Activated T-cell treated with anti-CD3 and anti-CD28 coated beads, Interleukin-2, amount 50 U/mL, for 72 hours (primary cell): ENCODE measurements at regions not wholly inside any gene's neighbourhood (a gene's known extent, or its start where the extent isn't known, plus 50 kb on each side); places are given as distances from the start of the nearest gene placed in this dataset.

Experiments
- ATAC-seq, 2 donors: fragments of 150-1000 bp; cut with Tn5 transposase; replicated peaks in 1 of 2; 2 replicates each; pipeline ENCODE4 v1.10.0; 2021; ENCODE audit warnings: moderate library complexity in 2 of 2, mild to moderate bottlenecking in 1 of 2
- DNase-seq, 2 donors: peaks; one replicate each; pipeline ENCODE4 v3.0.0; 2021 to 2022; ENCODE audit warnings: mixed read lengths in 1 of 2
- H3K27ac Mint-ChIP-seq: one replicate; pipeline ENCODE4 v1.8.0; 2022; ENCODE audit warnings: mild to moderate bottlenecking, moderate library complexity, mixed read lengths
- H3K27me3 Mint-ChIP-seq: one replicate; pipeline ENCODE4 v1.8.0; 2022; ENCODE audit warnings: low read depth, mixed read lengths
- H3K36me3 Mint-ChIP-seq, 2 donors: one replicate each; pipeline ENCODE4 v1.8.0; 2022; ENCODE audit warnings: mixed read lengths in 2 of 2, mild to moderate bottlenecking in 1 of 2; ENCODE audit not compliant: insufficient read depth in 2 of 2
- H3K4me1 Mint-ChIP-seq: one replicate; pipeline ENCODE4 v1.8.0; 2022; ENCODE audit warnings: low read depth, mixed read lengths
- H3K4me3 Mint-ChIP-seq, 2 donors: one replicate each; pipeline ENCODE4 v1.8.0; 2022; ENCODE audit warnings: mild to moderate bottlenecking in 2 of 2, mixed read lengths in 2 of 2, moderate library complexity in 2 of 2
- H3K9me3 Mint-ChIP-seq, 2 donors: one replicate each; pipeline ENCODE4 v1.8.0; 2022; ENCODE audit warnings: mixed read lengths in 2 of 2

DNA sequence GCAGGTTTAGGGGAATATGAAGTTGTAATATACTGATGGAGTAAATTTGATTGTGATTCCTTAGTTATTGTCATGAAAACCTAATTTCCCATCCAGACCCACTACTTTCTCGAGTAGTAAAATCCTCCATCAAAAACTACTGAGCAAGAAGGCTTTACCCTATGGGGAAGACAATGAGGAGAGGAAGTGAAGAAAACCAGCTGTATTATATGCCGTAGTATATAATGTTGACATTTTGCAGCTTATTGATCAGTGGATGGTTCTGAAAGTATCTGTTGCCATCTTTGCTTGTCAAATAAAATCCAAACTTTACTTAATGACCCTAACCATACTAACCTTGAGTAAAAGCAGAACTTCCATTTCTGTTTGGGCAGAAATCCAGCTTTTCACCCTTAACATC lies 292.8 kb upstream of the RAG2 start:
- Mint-ChIP-seq H3K4me1 (no peaks in the 10 kb centered on the region), H3K36me3 (no peaks in the 10 kb centered on the region)

DNA sequence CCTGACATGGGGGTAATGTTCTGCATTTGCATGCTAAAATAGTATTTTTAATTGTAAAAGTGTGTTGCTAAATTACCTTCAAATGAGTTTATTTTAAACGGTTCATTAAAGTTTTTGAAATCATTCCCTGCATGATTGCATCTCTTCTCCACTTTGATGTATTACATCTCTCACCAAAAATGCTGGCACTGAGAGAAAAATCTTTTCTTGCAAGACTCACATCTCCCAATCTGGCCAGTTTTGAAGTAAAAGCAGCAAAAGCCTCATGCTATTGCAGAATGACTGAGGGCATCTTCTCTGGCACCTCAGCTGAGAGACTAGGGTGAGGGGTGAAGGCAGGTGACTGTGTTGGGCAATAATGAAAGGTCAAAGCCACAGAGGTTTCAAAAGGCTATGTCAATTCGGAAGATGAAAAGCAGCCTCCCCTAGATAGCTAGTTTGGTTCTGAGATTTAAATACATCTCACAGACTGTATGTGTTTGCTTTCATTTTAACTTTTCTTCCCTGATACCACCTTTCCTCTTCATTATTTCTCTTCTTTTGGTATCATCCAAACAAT lies 292.2 kb upstream of the RAG2 start:
- DNase-seq (no peak), ATAC-seq (no peak)
- no peaks in the 10 kb centered on the region for H3K4me1 Mint-ChIP-seq
- no peaks in the 10 kb centered on the region for H3K36me3 Mint-ChIP-seq
- no peaks in the 10 kb centered on the region for H3K9me3 Mint-ChIP-seq
- no peaks in the 10 kb centered on the region for H3K27me3 Mint-ChIP-seq
- no peak overlapping the region for H3K27ac Mint-ChIP-seq
- H3K4me3 Mint-ChIP-seq, result no peak overlapping the region

More for the DNA sequence above, 292.8 kb upstream of the RAG2 start:
- Mint-ChIP-seq H3K9me3 (peaks cover 0 to 1% of the 10 kb centered on the region in 2 donors), H3K27me3 (no peaks in the 10 kb centered on the region), H3K4me3 (no peak overlapping the region), H3K27ac (no peak overlapping the region)
- ATAC-seq (no peak), DNase-seq (no peak)

GRCh38 chr11:36885154-36885553 lies 287.1 kb upstream of the RAG2 start:
- no peak overlapping the region for H3K27ac Mint-ChIP-seq
- no peaks in the 10 kb centered on the region for H3K36me3 Mint-ChIP-seq
- ATAC-seq (no peak), DNase-seq (no peak)
- H3K9me3 Mint-ChIP-seq, result peaks cover 0 to 2% of the 10 kb centered on the region in 2 donors
- H3K4me3 Mint-ChIP-seq, result no peak overlapping the region
- H3K4me1 Mint-ChIP-seq, result no peaks in the 10 kb centered on the region
- H3K27me3 Mint-ChIP-seq, result no peaks in the 10 kb centered on the region

GRCh38 chr11:36878737-36879136 lies 280.7 kb upstream of the RAG2 start:
- Mint-ChIP-seq H3K4me3 (no peak overlapping the region), H3K9me3 (peaks cover 2% of the 10 kb centered on the region in 2 donors), H3K27ac (no peak overlapping the region), H3K4me1 (no peaks in the 10 kb centered on the region), H3K27me3 (no peaks in the 10 kb centered on the region), H3K36me3 (no peaks in the 10 kb centered on the region)
- DNase-seq (no peak), ATAC-seq (no peak)

DNA sequence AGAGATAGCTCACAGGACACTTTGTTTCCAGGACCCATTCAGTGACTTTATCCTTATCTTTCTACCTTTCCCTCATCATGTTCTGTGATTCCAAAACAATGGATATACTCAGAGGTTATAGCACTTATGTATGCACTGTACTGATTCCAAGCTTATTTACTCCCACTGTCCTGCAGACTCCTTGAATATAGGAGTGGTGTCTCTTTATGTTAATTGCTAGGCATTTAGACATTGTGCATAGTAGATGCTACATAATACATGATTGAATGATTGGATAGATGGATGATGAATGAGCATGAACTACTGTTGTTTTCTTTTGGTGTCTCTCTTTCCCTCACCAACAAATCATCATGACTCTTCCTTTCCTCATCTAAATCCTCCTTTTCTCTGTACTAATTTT lies 279.1 kb upstream of the RAG2 start:
- Mint-ChIP-seq H3K4me3 (no peak overlapping the region), H3K27ac (no peak overlapping the region), H3K9me3 (peaks cover 0 to 2% of the 10 kb centered on the region in 2 donors), H3K27me3 (no peaks in the 10 kb centered on the region), H3K36me3 (no peaks in the 10 kb centered on the region), H3K4me1 (no peaks in the 10 kb centered on the region)
- DNase-seq (no peak), ATAC-seq (no peak)

DNA sequence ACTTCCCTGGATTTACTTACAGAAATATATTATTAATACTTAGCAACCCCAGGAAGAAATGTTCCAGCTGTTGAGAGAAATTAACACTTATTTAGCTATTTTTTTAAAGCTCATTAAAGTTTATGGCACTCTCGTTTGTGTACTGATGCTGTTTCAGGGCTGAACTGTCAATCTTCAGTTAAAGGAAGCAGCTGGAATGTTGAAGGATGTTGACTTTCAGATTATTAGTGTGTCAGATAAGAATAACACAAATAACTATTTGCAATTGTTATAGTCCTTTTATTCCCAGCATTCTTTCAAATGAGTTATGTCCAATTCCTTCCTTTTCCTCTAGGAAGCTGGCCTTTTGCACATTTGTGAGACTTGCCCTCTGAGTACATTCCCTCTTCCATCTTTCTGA lies 278.2 kb upstream of the RAG2 start:
- no peaks in the 10 kb centered on the region for H3K4me1 Mint-ChIP-seq
- ATAC-seq (no peak), DNase-seq (no peak)
- peaks cover 0 to 2% of the 10 kb centered on the region in 2 donors for H3K9me3 Mint-ChIP-seq
- H3K27me3 Mint-ChIP-seq, result no peaks in the 10 kb centered on the region
- no peak overlapping the region for H3K4me3 Mint-ChIP-seq
- H3K36me3 Mint-ChIP-seq, result no peaks in the 10 kb centered on the region
- no peak overlapping the region for H3K27ac Mint-ChIP-seq

DNA sequence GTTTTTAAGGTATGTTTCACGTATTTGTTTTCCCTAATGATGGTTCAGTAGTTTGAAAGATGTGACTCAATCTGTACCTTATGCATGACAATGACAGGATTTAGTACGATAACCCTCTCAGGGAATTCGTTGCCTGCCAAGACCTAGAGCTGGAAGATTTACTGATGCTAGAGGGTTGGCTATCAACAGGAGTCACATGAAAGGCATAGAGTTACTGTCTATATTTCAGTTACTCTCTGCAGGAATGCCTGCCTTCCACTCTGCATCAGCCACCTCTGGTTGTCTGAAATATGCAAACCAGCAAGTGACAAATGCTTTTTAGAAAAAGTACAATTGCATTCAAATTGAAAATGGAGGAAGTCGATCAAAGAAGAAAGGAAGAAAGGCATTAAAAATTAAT lies 276.3 kb upstream of the RAG2 start:
- H3K4me1 Mint-ChIP-seq, result no peaks in the 10 kb centered on the region
- peak overlapping the region; percentile 57 for H3K27ac Mint-ChIP-seq
- H3K9me3 Mint-ChIP-seq, result peaks cover 0 to 2% of the 10 kb centered on the region in 2 donors
- DNase-seq (no peak), ATAC-seq (no peak)
- no peaks in the 10 kb centered on the region for H3K36me3 Mint-ChIP-seq
- no peaks in the 10 kb centered on the region for H3K27me3 Mint-ChIP-seq
- no peak overlapping the region for H3K4me3 Mint-ChIP-seq

DNA sequence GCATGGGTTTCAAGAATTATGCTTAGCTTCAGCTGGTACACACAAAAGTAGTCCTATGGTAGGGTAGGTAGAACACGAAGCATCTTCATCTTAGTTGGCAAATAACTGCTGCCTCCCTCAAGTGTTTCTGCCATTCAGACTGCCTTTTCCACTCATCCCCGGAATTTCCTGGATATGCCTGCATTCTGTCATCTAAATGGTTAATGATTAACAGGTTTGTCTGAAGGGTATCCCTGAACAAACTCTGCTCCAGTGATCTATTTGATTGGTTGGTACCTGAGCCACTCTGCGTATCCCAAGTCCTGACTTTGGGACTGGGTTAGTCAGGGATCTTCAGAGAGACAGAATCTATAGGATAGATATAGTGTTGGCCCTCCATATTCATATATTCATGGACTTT lies 272.3 kb upstream of the RAG2 start:
- H3K27ac Mint-ChIP-seq, result no peak overlapping the region
- no peaks in the 10 kb centered on the region for H3K27me3 Mint-ChIP-seq
- H3K36me3 Mint-ChIP-seq, result no peaks in the 10 kb centered on the region
- no peak overlapping the region for H3K4me3 Mint-ChIP-seq
- no peak for ATAC-seq
- H3K4me1 Mint-ChIP-seq, result no peaks in the 10 kb centered on the region
- no peak for DNase-seq
- no peaks in the 10 kb centered on the region for H3K9me3 Mint-ChIP-seq

DNA sequence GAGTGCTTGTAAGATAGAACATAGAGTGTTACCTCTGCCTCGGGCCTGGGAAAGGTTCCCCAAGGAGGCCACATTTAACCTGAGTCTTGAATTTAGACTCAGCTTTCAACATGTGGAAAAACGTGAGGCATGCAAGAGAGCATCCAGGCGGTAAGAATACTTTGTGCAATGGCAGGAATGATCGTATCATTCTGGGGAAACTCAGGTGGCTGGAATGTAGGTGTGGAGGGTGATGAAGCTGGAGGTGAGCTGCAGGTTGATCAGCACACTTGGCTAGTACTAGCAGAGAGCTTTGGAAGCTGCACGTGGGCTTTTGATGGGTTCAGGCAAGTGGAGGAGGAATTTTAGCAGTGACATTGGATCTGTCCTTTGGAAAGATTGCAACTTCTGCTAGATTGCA lies 270.3 kb upstream of the RAG2 start:
- H3K27ac Mint-ChIP-seq, result no peak overlapping the region

DNA sequence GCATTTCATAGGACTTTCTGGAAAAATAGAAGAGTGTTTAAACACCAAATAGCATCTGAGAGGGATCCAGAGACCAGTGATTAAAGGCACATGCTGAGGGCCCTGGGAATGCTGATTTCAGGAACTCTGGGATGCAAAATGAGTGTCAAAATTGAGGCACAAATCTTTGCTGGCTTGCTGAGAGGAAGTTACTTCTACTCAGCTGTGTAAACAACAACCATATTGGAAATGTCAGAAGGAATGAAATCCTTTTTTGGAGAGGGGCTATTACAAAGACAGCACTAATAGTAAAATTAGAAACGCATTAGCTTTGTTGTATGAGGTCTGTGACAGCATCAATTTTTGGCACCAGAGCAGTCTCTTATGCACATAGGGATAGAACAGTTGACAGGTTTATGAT lies 267.8 kb upstream of the RAG2 start:
- Mint-ChIP-seq H3K9me3 (no peaks in the 10 kb centered on the region), H3K4me1 (no peaks in the 10 kb centered on the region), H3K27ac (no peak overlapping the region), H3K4me3 (no peak overlapping the region), H3K36me3 (no peaks in the 10 kb centered on the region), H3K27me3 (no peaks in the 10 kb centered on the region)
- no peak for ATAC-seq
- DNase-seq, result no peak

More for the DNA sequence above, 270.3 kb upstream of the RAG2 start:
- Mint-ChIP-seq H3K4me1 (no peaks in the 10 kb centered on the region), H3K4me3 (no peak overlapping the region), H3K9me3 (no peaks in the 10 kb centered on the region), H3K27me3 (no peaks in the 10 kb centered on the region), H3K36me3 (no peaks in the 10 kb centered on the region)
- DNase-seq (no peak), ATAC-seq (no peak)

DNA sequence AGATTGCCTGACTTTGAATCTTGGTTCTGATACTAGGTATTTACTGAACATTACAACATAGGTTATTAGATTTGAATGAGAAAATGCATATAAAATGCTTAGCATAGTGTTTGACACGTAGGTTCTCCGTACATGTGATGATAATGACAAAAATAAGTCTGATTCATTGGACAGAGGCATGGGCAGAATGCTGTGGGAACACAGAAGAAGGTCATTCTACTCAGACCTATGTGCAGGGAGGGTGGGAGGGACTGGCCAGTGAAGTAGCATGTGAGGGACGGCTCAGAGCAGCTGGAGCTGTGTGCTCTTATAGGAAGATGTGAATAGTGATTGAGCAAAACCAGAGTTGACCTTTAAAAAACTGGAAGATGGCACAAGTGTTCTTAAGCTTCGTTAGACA lies 256.8 kb upstream of the RAG2 start:
- Mint-ChIP-seq H3K27ac (no peak overlapping the region), H3K4me3 (no peak overlapping the region), H3K27me3 (no peaks in the 10 kb centered on the region), H3K9me3 (peaks cover 0 to 6% of the 10 kb centered on the region in 2 donors), H3K4me1 (no peaks in the 10 kb centered on the region), H3K36me3 (no peaks in the 10 kb centered on the region)
- DNase-seq, result no peak
- ATAC-seq, result no peak

DNA sequence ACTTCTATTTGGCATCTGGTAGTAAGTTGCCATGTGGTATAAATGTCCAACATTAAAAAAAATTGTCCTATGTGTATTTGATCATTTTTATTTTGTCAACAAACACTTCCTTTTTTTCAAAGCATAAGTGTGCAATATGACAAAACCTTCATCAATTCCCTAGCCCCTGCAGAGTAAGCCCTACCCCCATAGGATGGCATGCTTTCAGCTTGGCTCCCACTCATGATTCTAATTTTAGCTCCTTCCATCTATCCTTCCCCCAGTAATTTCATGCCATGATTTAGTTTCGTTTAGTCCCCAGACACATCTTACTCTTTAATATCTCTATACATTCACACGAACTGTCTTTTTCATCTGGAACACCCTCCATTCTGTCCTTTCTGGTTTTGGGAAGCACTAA lies 250.6 kb upstream of the RAG2 start:
- H3K27ac Mint-ChIP-seq, result no peak overlapping the region
- no peaks in the 10 kb centered on the region for H3K4me1 Mint-ChIP-seq
- H3K9me3 Mint-ChIP-seq, result no peaks in the 10 kb centered on the region
- DNase-seq (no peak), ATAC-seq (no peak)
- no peaks in the 10 kb centered on the region for H3K27me3 Mint-ChIP-seq
- H3K4me3 Mint-ChIP-seq, result no peak overlapping the region
- H3K36me3 Mint-ChIP-seq, result no peaks in the 10 kb centered on the region

GRCh38 chr11:36840378-36840777 lies 242.3 kb upstream of the RAG2 start:
- no peak for DNase-seq

GRCh38 chr11:36837831-36838437 lies 239.9 kb upstream of the RAG2 start:
- Mint-ChIP-seq H3K9me3 (peaks cover 2% of the 10 kb centered on the region in 2 donors), H3K27me3 (no peaks in the 10 kb centered on the region), H3K4me3 (no peak overlapping the region), H3K4me1 (no peaks in the 10 kb centered on the region), H3K27ac (no peak overlapping the region), H3K36me3 (no peaks in the 10 kb centered on the region)
- no peak for ATAC-seq
- no peak for DNase-seq

More at GRCh38 chr11:36840378-36840777, 242.3 kb upstream of the RAG2 start:
- Mint-ChIP-seq H3K4me3 (no peak overlapping the region), H3K27me3 (no peaks in the 10 kb centered on the region), H3K9me3 (no peaks in the 10 kb centered on the region), H3K27ac (no peak overlapping the region), H3K36me3 (no peaks in the 10 kb centered on the region), H3K4me1 (no peaks in the 10 kb centered on the region)
- ATAC-seq, result no peak
